HK-2 (cell line): ENCODE measurements at regions not wholly inside any gene's neighbourhood (a gene's known extent, or its start where the extent isn't known, plus 50 kb on each side); places are given as distances from the start of the nearest gene placed in this dataset.
A peak's percentile ranks its signal among the peaks of the same experiment; 100 is the strongest.

ENCODE experiments used
- DNase-seq: peaks from one replicate; pipeline ENCODE4 v3.0.0-alpha.2; 2018; ENCODE audit not compliant: unreplicated experiment

GRCh38 chr6:139820210-139820609 is 445.8 kb upstream of the CITED2 start:
- DNase-seq, result no peak

- no peak for DNase-seq
Observed at GRCh38 chr6:139819776-139820175, 445.3 kb upstream of the CITED2 start.

- no peak for DNase-seq
Observed at GRCh38 chr6:139812939-139813338, 438.5 kb upstream of the CITED2 start.

GRCh38 chr6:139801571-139802321 is 427.3 kb upstream of the CITED2 start:
- no peak for DNase-seq

GRCh38 chr6:139800837-139801236 is 426.4 kb upstream of the CITED2 start:
- no peak for DNase-seq

GRCh38 chr6:139790527-139790926 is 416.1 kb upstream of the CITED2 start:
- DNase-seq, result no peak

- DNase-seq, result no peak
Observed at GRCh38 chr6:139784222-139784769, 409.8 kb upstream of the CITED2 start.

GRCh38 chr6:139779988-139780774 is 405.7 kb upstream of the CITED2 start:
- no peak for DNase-seq

- no peak for DNase-seq
Observed at GRCh38 chr6:139778688-139779087, 404.2 kb upstream of the CITED2 start.

GRCh38 chr6:139778106-139778505 is 403.7 kb upstream of the CITED2 start:
- no peak for DNase-seq

- no peak for DNase-seq
Observed at GRCh38 chr6:139777202-139777970, 402.9 kb upstream of the CITED2 start.

GRCh38 chr6:139776041-139776440 is 401.6 kb upstream of the CITED2 start:
- DNase-seq, result no peak

- DNase-seq, result no peak
Observed at GRCh38 chr6:139768196-139768595, 393.7 kb upstream of the CITED2 start.

- DNase-seq, result no peak
Observed at GRCh38 chr6:139766796-139767195, 392.3 kb upstream of the CITED2 start.

- no peak for DNase-seq
Observed at GRCh38 chr6:139765825-139766285, 391.4 kb upstream of the CITED2 start.

GRCh38 chr6:139764498-139764986 is 390.1 kb upstream of the CITED2 start:
- peak; percentile 72 for DNase-seq

- DNase-seq, result no peak
Observed at GRCh38 chr6:139763468-139764210, 389.2 kb upstream of the CITED2 start.

GRCh38 chr6:139762587-139763031 is 388.2 kb upstream of the CITED2 start:
- peak; percentile 48 for DNase-seq

- DNase-seq, result no peak
Observed at GRCh38 chr6:139760128-139760527, 385.7 kb upstream of the CITED2 start.

- no peak for DNase-seq
Observed at GRCh38 chr6:139759086-139759485, 384.6 kb upstream of the CITED2 start.

- no peak for DNase-seq
Observed at GRCh38 chr6:139758209-139758611, 383.8 kb upstream of the CITED2 start.
